Nephron progenitor cell (in vitro differentiated cells): ENCODE measurements at regions not wholly inside any gene's neighbourhood (a gene's known extent, or its start where the extent isn't known, plus 50 kb on each side); places are given as distances from the start of the nearest gene placed in this dataset.

Experiments
- DNase-seq: peaks from one replicate; pipeline ENCODE4 v3.0.0; 2021
- H3K27ac Mint-ChIP-seq: 2 replicates; pipeline ENCODE4 v1.8.0; 2021; ENCODE audit warnings: mild to moderate bottlenecking, moderate library complexity, mixed read lengths
- H3K27me3 Mint-ChIP-seq: 2 replicates; pipeline ENCODE4 v1.8.0; 2021; ENCODE audit warnings: mild to moderate bottlenecking, low read depth, mixed read lengths; ENCODE audit not compliant: poor library complexity
- H3K36me3 Mint-ChIP-seq: 2 replicates; pipeline ENCODE4 v1.8.0; 2021; ENCODE audit warnings: low read depth, mixed read lengths
- H3K4me1 Mint-ChIP-seq: 2 replicates; pipeline ENCODE4 v1.8.0; 2021; ENCODE audit warnings: mixed read lengths
- H3K4me3 Mint-ChIP-seq: 2 replicates; pipeline ENCODE4 v1.8.0; 2021; ENCODE audit warnings: mild to moderate bottlenecking, moderate library complexity, mixed read lengths
- H3K9me3 Mint-ChIP-seq: 2 replicates; pipeline ENCODE4 v1.8.0; 2021; ENCODE audit warnings: mild to moderate bottlenecking, moderate library complexity, mixed read lengths
- TF ChIP-seq, protein P1 (sequence below): fragments of 200-600 bp; sonication (generic); IDR thresholded peaks from 2 replicates; pipeline ENCODE4 v1.5.0; 2021; ENCODE audit warnings: antibody characterized with exemption

DNA sequence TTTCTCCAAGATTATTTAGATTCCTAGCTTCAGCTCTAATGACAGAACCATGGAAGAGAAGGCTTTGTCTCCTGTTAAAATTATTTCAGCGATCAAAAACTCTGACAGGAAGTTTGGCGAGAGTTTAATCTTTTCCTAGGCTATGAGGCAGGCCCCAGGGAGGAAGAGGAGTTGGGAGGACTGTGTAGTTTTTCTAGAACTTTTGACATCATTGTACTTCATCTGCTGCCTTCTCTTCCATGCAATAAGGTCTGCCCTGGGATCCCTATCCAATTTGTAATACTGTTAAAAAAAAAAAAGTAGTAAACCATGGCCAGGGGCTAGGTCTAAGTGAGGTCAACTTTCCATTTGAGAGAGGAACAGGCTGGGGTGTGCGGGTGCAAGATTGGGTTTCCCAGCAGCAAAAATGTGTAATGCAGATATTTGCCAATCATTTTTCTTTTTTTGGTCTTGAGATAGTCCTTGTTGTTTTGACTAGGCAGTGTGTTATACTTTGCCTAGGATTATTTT lies 261.9 kb upstream of the ANKH start:
- H3K9me3 Mint-ChIP-seq: peaks cover 4% of the 10 kb centered on the region
- H3K4me1 Mint-ChIP-seq: no peaks in the 10 kb centered on the region
- H3K36me3 Mint-ChIP-seq: no peaks in the 10 kb centered on the region
- no peak overlapping the region for H3K4me3 Mint-ChIP-seq
- H3K27ac Mint-ChIP-seq: no peak overlapping the region
- TF ChIP-seq, protein P1, sequence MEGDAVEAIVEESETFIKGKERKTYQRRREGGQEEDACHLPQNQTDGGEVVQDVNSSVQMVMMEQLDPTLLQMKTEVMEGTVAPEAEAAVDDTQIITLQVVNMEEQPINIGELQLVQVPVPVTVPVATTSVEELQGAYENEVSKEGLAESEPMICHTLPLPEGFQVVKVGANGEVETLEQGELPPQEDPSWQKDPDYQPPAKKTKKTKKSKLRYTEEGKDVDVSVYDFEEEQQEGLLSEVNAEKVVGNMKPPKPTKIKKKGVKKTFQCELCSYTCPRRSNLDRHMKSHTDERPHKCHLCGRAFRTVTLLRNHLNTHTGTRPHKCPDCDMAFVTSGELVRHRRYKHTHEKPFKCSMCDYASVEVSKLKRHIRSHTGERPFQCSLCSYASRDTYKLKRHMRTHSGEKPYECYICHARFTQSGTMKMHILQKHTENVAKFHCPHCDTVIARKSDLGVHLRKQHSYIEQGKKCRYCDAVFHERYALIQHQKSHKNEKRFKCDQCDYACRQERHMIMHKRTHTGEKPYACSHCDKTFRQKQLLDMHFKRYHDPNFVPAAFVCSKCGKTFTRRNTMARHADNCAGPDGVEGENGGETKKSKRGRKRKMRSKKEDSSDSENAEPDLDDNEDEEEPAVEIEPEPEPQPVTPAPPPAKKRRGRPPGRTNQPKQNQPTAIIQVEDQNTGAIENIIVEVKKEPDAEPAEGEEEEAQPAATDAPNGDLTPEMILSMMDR: no peak
- no peaks in the 10 kb centered on the region for H3K27me3 Mint-ChIP-seq
- DNase-seq: no peak

DNA sequence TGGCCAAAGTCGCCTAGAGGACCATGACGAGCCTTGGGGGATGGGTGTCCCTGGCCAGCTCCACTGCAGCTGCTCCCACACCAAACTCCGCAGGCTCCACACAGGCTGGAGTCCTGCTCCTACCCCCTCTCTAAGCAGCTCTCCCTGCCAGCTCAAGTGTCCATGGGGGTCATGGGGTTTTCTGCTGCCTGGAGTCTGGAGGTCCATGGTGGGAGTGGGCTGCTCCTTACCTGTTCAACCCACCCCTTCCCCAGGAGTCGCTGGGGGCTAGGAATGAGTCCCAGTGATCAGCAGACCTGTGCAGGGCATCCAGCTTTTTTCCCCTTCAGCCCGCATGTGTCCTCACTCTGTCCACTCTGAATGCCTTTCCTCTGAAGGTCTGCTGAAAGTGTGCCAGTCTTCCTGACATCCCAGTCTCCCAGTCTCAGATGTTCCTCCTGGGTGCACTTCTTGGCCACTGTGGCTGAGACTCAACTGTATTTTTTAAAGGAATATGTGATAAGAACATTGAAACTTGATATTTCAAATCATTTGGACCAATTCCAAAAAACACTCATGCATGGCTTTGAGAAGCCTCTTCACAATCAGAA lies 261.3 kb upstream of the ANKH start:
- Mint-ChIP-seq H3K27ac (no peak overlapping the region), H3K4me1 (no peaks in the 10 kb centered on the region), H3K9me3 (peaks cover 7% of the 10 kb centered on the region), H3K4me3 (no peak overlapping the region), H3K27me3 (no peaks in the 10 kb centered on the region), H3K36me3 (no peaks in the 10 kb centered on the region)
- TF ChIP-seq, protein P1: no peak
- no peak for DNase-seq

DNA sequence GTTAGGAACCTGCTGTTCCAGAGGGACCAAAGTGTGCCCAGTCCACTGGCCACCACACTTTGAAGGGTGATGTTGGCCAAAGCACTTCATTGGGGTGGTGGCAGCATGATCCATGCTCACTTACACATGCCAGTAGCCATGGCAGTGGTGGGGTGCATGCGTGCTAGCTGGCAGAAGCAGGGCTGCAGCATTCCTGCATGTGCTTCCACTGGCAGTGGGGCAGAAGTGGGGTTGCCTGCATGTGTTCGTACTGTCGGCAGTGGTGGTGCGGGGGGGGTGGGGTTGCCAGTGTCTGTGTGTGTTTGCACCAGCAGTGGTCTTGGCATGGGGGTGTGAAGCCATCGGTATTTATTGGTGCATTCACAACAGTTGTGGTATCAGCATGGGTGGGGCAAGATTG lies 260.3 kb upstream of the ANKH start:
- Mint-ChIP-seq H3K27ac (no peak overlapping the region), H3K4me3 (no peak overlapping the region), H3K27me3 (no peaks in the 10 kb centered on the region), H3K9me3 (peaks cover 7% of the 10 kb centered on the region), H3K36me3 (no peaks in the 10 kb centered on the region), H3K4me1 (no peaks in the 10 kb centered on the region)
- no peak for DNase-seq
- TF ChIP-seq, protein P1: no peak

DNA sequence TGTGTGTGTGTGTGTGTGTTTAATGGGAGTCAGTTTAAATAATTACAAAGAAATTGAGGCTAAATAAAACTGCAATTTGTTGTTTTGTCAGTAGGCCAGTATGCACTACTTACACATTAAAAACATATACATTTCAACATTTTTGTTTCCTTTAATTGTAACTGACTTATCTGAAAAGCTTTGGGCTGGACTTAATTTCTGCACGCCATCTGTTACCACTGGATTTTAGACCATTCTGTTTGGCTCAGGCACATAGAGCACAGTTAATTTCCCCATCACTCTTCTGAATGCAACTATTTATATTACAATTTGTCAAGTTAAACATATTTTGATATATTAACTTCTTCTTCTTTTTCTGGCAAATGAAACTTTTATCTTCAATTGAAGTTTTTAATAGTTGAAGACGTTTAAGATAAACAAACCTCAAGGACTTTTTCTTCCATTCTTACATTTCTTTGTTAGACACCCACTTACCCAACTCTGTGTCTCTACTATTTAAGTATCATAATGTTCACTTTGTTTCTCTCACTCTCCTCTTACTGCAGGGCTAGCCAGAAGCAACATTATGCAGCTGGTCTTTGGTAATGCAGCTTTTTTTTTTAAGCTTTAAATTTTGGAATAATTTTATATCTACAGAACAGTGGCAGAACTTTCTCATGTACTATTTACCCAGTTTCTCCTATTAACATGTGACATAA lies 253.4 kb upstream of the ANKH start:
- Mint-ChIP-seq H3K36me3 (no peaks in the 10 kb centered on the region), H3K4me1 (no peaks in the 10 kb centered on the region), H3K4me3 (no peak overlapping the region), H3K27me3 (no peaks in the 10 kb centered on the region), H3K9me3 (peaks cover 22% of the 10 kb centered on the region), H3K27ac (no peak overlapping the region)
- DNase-seq: no peak
- TF ChIP-seq, protein P1: no peak

DNA sequence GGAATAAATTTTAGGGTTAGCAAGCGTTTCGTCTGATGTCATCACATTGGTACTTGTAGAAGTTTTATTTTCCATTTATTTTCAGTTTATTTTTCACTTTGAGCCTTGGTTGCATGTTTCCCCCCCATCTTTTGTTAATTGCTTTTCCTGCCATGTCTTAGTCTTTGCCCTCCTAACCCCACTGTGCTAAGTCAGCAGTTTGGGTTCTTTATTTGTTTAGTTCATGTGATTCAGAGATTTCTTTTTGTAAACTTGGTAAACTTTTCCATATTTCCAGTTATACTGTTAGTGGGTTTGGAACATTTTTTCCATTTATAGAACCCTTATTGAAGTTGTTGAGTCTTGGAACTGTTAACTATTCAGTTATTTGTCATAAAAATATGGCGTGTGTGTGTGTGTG lies 252.9 kb upstream of the ANKH start:
- Mint-ChIP-seq H3K27ac (no peak overlapping the region), H3K4me3 (no peak overlapping the region), H3K4me1 (no peaks in the 10 kb centered on the region), H3K9me3 (peaks cover 20% of the 10 kb centered on the region), H3K36me3 (no peaks in the 10 kb centered on the region), H3K27me3 (no peaks in the 10 kb centered on the region)
- TF ChIP-seq, protein P1: no peak
- no peak for DNase-seq

DNA sequence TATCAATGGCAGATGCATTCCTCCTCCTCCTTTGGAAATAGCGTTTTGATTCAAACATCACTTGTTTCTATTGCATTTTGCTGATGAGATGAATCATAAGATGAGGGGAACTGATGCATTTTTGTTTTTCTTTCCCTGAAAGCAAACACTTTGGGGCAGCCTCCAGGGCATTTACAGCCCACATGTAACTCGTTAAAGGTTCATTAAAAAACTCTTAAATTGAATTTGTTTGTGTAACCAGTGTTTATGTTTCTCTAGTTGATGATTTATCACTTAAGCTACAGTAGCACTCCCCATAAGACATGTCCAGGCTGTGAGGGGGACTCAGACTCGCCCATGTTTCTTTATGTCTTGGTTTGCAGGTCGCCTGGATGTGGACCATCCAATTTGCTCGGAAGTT lies 246.1 kb upstream of the ANKH start:
- no peak overlapping the region for H3K27ac Mint-ChIP-seq
- H3K9me3 Mint-ChIP-seq: peaks cover 15% of the 10 kb centered on the region
- TF ChIP-seq, protein P1: no peak
- no peaks in the 10 kb centered on the region for H3K36me3 Mint-ChIP-seq
- DNase-seq: no peak
- no peak overlapping the region for H3K4me3 Mint-ChIP-seq
- peaks cover 3% of the 10 kb centered on the region for H3K27me3 Mint-ChIP-seq
- peaks cover 13% of the 10 kb centered on the region for H3K4me1 Mint-ChIP-seq
